Cerebellar nuclear complex (tissue), 1 donor: ENCODE measurements at regions not wholly inside any gene's neighbourhood (a gene's known extent, or its start where the extent isn't known, plus 50 kb on each side); places are given as distances from the start of the nearest gene placed in this dataset.

Source experiments
- DNase-seq, 2 experiments: peaks; one replicate each; lab custom pipeline; 2025; lab: John Stamatoyannopoulos, UW

- DNase-seq = no peak
Observed at GRCh38 chr6:134739299-134740026, 210.4 kb downstream of the ALDH8A1 start.

DNA sequence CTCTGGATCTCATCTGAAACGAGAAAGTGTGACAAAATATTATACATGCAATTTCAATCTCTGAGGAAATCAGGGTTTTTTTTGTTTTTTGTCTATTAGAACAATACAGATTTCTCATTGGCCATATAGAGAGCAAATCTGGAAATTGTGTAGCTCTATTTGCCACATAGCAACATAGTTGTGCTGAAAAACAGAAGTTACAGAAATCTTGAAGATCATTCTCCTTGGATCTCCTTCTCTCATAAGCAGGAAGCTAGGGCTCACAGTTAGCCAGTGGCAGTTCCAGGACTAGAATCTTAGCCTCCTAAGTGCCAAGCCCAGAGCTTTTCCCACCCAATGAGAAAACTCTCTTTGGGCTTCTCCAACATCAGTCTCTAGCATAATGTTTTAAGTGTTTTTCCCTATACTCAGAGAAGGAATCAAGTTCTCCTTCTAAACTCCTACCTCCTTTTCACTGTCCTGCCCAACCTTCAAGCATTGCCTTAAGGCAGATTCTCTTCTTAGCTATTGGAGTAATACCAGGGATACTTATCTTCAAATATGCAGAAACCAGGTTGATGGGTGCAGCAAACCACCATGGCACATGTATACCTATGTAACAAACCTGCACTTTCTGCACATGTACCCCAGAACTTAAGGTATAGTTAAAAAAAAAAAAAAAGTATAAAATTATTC lies 211.6 kb downstream of the ALDH8A1 start:
- no peak for DNase-seq

- DNase-seq = no peak
Observed at GRCh38 chr6:134735461-134735860, 214.4 kb downstream of the ALDH8A1 start.

- no peak for DNase-seq
Observed at GRCh38 chr6:134734312-134734869, 215.5 kb downstream of the ALDH8A1 start.

GRCh38 chr6:134733801-134734200 lies 216.1 kb downstream of the ALDH8A1 start:
- no peak for DNase-seq

DNA sequence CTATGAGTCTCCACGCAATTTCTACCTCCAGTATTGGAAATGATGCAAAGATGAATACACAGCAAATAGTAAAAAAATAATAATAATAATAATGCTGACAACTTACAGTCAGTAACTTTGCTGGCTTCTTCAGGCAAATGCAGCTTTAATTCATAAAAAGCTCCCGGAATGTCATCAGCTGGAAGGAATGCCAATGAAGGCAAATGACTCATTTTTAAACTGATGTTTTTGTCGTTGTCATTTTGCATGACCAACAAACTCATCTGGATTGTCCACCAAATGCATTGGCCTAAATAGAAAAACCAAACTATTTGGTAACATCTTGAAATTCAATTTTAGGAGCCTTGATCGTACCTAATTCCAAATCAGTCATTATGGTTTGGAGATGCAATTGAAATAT lies 217.1 kb downstream of the ALDH8A1 start:
- DNase-seq = no peak

GRCh38 chr6:134731615-134732014 lies 218.3 kb downstream of the ALDH8A1 start:
- no peak for DNase-seq

DNA sequence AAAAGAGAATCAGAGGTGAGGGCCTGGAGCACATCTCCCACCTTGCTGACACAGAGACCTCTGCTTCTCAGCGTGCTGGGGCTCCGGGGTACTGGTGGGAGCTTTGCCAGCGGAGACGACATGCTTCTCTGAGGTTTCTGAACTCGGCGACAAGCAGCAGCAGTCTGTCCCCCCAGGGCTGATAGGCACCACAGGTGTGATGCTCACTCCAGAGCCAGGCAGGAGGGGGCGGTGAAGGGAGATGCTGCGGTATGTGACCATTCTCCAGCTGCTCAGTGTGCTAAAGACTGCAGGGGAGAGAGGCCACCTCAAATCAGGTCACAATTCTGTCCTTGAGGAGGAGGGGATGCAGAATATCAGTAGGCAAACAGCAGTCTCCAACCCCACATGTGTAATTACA lies 219.9 kb downstream of the ALDH8A1 start:
- DNase-seq = no peak

- peak in 1 of 2 experiments; percentile 12 for DNase-seq
Observed at GRCh38 chr6:134729561-134729960, 220.3 kb downstream of the ALDH8A1 start.

DNA sequence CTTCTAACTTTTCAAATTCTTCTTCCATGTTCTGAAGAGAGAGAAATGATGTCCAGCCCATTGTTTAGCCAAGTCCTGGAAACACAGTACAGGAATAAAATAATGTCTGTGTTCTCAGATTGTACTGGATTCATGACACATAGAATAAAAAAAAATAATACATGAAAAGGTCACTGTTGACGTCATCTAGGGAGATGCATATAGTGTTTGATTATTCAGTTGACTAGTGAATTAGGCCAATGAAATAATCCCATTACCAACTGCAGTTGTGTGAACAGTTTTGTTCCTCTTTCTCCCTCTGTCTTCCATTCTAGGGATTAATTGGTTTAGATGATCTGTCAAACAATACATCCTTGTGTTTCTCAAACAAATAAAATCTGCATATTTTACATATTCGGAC lies 222.8 kb downstream of the ALDH8A1 start:
- DNase-seq = no peak

DNA sequence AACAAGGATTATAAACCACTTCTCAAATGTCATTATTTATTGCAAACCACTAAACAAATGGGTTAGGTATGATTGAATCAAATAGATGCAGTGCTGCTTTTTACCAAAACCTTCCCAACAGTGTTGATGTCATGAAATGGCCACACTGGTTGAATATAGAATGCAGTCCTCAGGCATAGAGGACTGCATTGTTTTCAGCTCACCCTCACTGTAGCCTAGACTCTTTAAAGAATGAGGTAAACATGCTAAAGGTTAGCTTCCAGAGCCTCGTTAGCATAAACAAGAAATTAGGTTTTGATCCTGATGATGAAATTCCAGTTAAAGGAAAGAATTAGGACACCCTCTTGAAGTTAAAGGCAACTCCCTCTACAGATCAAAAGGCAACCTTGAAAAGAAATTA lies 224.3 kb downstream of the ALDH8A1 start:
- no peak for DNase-seq

DNA sequence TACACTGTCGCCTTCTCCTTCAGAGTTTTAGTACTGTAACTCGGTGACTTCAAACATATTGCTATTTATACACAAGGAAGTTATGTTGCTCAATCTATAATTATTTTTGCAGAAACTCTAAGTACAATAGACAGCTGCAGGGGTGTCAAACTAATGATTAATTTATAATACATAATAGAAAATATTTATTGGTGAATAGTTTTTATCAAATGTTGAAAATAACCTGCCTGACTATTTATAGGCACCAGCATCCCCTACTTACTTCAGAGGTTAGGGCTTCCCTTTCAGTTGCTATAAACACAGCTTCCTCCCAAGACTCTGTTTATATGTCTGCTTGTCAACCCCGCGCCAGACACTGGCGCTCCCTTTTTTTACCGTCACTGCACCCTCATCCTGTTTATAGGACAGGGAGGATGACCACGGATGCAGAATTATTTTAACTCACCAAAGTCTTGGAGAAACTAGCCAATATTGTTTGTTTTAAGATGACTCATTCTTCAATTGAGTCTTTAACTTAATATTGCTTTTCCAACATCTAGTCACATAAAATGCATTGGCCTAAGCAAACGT lies 225.0 kb downstream of the ALDH8A1 start:
- no peak for DNase-seq

GRCh38 chr6:134723081-134723871 lies 226.6 kb downstream of the ALDH8A1 start:
- no peak for DNase-seq

DNA sequence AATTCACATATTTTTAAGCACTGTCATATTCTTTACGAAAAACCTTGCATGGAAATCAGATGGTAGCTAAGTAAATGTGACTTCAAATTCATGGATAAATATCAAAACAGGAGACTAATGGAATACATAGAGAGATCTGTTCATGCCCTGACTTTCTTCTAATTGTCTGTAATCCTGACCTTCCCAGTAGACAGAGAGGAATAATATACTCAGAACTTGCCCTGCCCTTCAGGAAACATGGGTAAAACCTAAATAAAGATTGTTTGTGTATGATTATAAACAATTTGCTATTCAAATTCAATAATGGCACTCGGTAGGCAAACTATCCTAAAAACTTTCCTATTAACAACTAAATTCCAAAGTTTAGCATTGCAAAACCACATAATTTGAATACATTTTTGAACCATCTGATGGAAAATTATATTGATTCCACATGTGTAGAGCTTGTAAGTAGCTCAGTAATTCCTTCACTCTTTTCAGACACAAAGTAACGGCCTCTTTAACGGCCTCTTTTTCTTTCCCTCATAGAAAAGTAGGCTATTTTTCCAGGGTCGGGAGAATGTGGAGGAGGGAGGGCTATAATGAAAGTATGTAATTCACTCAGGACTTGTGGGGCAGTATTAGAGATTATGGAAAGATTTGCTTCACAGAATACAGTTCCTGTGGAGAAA lies 227.6 kb downstream of the ALDH8A1 start:
- no peak for DNase-seq

GRCh38 chr6:134721060-134721405 lies 228.9 kb downstream of the ALDH8A1 start:
- DNase-seq = no peak

DNA sequence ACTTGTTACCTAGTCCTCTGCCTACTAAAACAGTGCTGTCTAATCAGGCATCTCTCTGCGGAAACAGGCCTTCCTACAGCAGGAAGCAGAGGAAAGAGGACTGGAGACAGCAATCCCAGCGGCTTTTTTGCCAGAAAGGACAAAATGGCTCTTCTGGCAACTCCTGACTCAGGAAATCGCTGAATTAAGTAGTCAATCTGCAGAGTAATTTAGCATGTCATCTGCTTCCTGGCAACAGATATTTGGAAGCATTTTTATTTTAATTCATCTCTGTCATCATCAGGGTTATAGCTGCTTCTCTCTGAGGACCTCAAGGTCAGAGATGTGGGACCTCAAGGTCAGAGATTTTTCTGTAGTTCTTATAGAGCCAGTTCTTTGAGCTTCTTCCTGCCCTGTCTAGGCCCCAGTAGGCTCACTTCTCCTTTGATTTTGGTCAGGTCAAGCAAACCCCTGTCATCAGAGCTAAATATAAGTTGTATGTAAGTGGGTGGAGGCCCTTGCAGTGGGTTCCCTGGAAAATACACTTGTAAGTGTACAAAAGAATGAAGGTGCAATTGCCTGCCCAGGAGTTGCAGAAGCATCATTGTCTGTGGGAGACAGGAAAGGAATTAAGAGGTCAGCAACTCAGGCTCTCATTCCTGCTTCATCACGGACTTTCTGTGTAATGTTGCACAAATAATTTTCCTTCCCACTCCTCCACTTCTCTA lies 229.4 kb downstream of the ALDH8A1 start:
- peak in 1 of 2 experiments; percentile 38 for DNase-seq

GRCh38 chr6:134719911-134720310 lies 230.0 kb downstream of the ALDH8A1 start:
- no peak for DNase-seq

DNA sequence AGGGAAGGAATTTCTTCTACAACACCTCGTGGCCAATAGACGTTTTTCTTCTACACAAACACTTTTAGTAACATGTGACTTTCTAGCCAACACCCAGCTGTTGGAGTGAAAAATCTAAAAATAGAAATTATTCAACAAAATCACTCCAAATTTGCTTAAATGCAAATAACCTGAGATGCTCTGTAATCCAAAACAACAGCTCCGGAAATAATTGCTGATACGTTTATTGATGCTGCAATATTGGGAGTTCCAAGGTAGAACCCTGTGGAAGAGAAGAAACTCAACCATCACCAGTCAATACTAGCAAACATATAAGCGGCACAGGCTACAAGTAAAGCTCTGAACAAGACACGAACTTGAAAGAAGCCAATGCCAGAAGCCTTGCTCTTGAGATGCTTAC lies 230.6 kb downstream of the ALDH8A1 start:
- no peak for DNase-seq

GRCh38 chr6:134714679-134715078 lies 235.2 kb downstream of the ALDH8A1 start:
- no peak for DNase-seq

DNA sequence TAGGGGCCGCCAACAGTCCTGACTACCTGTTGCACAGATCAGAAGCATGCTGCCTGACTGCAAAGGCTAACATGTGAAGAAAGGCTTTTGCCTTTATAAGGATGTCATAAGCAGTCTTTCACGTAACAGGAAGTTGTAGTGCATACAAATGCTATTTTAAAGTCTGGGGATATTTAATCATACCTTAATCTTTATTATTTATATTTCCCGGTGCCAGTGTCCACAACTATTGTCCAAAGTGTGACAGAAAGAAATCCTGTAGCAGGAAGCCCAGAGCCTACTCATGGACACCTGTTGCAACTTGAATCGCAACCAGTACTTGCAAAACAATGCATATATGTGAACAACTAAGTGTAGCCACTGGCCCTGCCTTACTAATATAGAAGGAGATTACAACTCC lies 235.8 kb downstream of the ALDH8A1 start:
- no peak for DNase-seq

GRCh38 chr6:134712311-134712710 lies 237.6 kb downstream of the ALDH8A1 start:
- no peak for DNase-seq
